ENCODE measurements at regions not wholly inside any gene's neighbourhood (a gene's known extent, or its start where the extent isn't known, plus 50 kb on each side); places are given as distances from the start of the nearest gene placed in this dataset.
A peak's percentile ranks its signal among the peaks of the same experiment; 100 is the strongest.

DNA sequence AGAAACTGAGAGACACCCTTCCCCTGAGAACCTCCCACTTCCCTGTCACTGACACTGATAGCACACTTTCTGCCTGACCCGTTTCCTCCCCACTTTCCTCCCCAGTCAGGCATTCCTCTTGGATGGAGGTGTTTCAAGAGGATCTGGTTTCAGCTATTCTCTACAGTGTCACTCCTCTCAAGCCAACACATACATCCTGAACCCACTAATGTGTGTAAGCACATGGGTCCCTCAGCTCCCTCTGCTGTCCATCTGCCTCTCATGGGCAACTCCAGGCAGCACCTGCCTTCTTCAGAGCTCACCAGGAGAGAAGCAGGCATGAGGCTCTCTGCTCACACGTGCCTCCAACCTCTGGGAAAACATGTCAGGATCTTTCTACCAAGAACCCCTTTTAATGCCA, 207.6 kb downstream of the NAF1 start:
- Histone ChIP-seq H3K4me3 (replicated peaks; ENCODE audit: insufficient read depth, low read length) (no peak overlapping the region), H3K27ac (replicated peaks) (no peak overlapping the region), H3K27me3 (ENCODE audit: insufficient read depth, poor library complexity, severe bottlenecking) (no peaks in the 10 kb centered on the region)
- no peak for DNase-seq (ENCODE audit: low read depth in 1 of 2, low spot score in 1 of 2)
- TF ChIP-seq POLR2AphosphoS5 (IDR thresholded peaks at IDR 0.05; ENCODE audit: low read depth): no peak
- no peak for TF ChIP-seq GABPA (IDR thresholded peaks at IDR 0.05; ENCODE audit: low read depth)
- TF ChIP-seq, protein P1, sequence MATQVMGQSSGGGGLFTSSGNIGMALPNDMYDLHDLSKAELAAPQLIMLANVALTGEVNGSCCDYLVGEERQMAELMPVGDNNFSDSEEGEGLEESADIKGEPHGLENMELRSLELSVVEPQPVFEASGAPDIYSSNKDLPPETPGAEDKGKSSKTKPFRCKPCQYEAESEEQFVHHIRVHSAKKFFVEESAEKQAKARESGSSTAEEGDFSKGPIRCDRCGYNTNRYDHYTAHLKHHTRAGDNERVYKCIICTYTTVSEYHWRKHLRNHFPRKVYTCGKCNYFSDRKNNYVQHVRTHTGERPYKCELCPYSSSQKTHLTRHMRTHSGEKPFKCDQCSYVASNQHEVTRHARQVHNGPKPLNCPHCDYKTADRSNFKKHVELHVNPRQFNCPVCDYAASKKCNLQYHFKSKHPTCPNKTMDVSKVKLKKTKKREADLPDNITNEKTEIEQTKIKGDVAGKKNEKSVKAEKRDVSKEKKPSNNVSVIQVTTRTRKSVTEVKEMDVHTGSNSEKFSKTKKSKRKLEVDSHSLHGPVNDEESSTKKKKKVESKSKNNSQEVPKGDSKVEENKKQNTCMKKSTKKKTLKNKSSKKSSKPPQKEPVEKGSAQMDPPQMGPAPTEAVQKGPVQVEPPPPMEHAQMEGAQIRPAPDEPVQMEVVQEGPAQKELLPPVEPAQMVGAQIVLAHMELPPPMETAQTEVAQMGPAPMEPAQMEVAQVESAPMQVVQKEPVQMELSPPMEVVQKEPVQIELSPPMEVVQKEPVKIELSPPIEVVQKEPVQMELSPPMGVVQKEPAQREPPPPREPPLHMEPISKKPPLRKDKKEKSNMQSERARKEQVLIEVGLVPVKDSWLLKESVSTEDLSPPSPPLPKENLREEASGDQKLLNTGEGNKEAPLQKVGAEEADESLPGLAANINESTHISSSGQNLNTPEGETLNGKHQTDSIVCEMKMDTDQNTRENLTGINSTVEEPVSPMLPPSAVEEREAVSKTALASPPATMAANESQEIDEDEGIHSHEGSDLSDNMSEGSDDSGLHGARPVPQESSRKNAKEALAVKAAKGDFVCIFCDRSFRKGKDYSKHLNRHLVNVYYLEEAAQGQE (IDR thresholded peaks at IDR 0.05; ENCODE audit: insufficient replicate concordance, low read depth): no peak
- TF ChIP-seq, protein P2, sequence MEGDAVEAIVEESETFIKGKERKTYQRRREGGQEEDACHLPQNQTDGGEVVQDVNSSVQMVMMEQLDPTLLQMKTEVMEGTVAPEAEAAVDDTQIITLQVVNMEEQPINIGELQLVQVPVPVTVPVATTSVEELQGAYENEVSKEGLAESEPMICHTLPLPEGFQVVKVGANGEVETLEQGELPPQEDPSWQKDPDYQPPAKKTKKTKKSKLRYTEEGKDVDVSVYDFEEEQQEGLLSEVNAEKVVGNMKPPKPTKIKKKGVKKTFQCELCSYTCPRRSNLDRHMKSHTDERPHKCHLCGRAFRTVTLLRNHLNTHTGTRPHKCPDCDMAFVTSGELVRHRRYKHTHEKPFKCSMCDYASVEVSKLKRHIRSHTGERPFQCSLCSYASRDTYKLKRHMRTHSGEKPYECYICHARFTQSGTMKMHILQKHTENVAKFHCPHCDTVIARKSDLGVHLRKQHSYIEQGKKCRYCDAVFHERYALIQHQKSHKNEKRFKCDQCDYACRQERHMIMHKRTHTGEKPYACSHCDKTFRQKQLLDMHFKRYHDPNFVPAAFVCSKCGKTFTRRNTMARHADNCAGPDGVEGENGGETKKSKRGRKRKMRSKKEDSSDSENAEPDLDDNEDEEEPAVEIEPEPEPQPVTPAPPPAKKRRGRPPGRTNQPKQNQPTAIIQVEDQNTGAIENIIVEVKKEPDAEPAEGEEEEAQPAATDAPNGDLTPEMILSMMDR (IDR thresholded peaks at IDR 0.05; ENCODE audit: insufficient read depth, low read length): no peak
- TF ChIP-seq SPI1 (IDR thresholded peaks at IDR 0.05; ENCODE audit: borderline replicate concordance, low read depth): no peak

DNA sequence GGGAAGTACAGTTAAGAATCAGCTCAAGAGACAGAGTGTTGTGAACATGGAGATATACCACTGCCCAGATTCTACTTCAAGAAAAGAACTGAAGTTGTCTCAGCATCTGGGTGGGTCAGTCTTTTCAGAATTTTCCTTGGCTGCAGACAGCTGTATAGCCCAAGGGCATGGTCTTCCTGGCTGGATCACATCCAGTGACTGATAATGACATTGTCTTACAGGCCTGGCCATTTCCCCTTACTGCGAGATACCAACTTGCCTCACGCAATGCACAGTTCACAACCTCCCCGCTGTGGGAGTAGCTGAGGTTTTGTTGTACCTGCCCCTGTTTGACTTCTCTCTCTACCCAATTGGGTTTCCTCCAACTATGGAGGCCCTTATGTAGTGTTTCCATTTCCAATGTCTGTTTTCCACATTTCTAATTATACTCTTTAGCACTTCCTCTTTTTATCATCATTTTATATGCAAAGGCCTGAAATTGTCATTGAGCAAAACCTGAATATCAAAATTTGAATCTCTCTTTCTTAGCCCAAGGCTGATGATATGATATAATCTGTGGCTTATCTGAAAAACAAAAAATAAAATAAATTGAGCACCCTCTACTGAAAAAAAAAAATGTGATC, 209.1 kb downstream of the NAF1 start:
- Histone ChIP-seq H3K27ac (replicated peaks) (no peak overlapping the region), H3K27me3 (ENCODE audit: insufficient read depth, poor library complexity, severe bottlenecking) (no peaks in the 10 kb centered on the region), H3K4me3 (replicated peaks; ENCODE audit: insufficient read depth, low read length) (no peak overlapping the region)
- no peak for DNase-seq (ENCODE audit: low read depth in 1 of 2, low spot score in 1 of 2)
- TF ChIP-seq SPI1 (IDR thresholded peaks at IDR 0.05; ENCODE audit: borderline replicate concordance, low read depth) (peak; percentile 91), GABPA (IDR thresholded peaks at IDR 0.05; ENCODE audit: low read depth) (no peak)

DNA sequence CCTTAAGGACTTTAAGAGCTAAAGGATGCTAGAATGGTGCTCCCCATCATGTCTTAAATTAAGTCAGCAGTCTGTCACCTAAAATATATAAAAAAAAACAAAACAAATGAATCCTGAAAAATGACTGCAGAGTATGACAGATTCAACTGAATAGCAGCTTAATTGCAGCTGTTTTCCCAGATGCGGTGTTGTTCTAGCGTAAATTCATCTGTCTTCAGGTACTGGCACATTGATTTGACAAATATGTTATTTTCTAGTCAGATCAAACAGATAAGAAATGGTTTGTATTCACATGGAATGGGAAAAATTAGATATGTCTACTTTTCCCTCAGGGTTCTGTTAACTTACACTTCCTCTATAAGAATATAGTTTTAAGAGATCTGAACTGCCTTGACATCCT, 211.7 kb downstream of the NAF1 start:
- no peaks in the 10 kb centered on the region for H3K27me3 ChIP-seq (ENCODE audit: insufficient read depth, poor library complexity, severe bottlenecking)

DNA sequence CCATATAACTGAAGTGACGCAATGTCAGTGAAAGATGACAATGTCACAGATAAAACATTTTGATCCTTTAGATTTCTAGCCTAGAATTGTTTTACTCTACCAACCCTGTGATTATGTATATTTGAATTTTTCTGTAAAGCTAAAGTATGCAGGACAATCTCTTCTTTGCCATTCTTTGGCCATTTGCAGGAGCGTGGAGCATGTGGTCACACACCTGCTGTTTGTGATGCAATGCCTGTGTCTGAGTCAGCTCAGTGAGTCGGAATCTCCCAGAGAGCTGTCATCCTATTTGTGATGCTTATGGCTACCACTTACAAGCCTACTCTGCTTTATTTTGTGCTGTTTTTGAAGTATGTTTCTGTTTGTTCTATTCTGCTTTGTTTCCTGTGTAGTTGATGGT, 214.5 kb downstream of the NAF1 start:
- no peak for DNase-seq (ENCODE audit: low read depth in 1 of 2, low spot score in 1 of 2)
- Histone ChIP-seq H3K27ac (replicated peaks) (no peak overlapping the region), H3K4me3 (replicated peaks; ENCODE audit: insufficient read depth, low read length) (no peak overlapping the region), H3K27me3 (ENCODE audit: insufficient read depth, poor library complexity, severe bottlenecking) (no peaks in the 10 kb centered on the region)
- TF ChIP-seq, protein P2 (IDR thresholded peaks at IDR 0.05; ENCODE audit: insufficient read depth, low read length): no peak
- TF ChIP-seq SPI1 (IDR thresholded peaks at IDR 0.05; ENCODE audit: borderline replicate concordance, low read depth) (no peak), GABPA (IDR thresholded peaks at IDR 0.05; ENCODE audit: low read depth) (no peak), POLR2AphosphoS5 (IDR thresholded peaks at IDR 0.05; ENCODE audit: low read depth) (no peak)
- TF ChIP-seq, protein P1 (IDR thresholded peaks at IDR 0.05; ENCODE audit: insufficient replicate concordance, low read depth): no peak

More for the DNA sequence above, 211.7 kb downstream of the NAF1 start:
- Histone ChIP-seq H3K27ac (replicated peaks) (no peak overlapping the region), H3K4me3 (replicated peaks; ENCODE audit: insufficient read depth, low read length) (no peak overlapping the region)
- no peak for TF ChIP-seq POLR2AphosphoS5 (IDR thresholded peaks at IDR 0.05; ENCODE audit: low read depth)
- TF ChIP-seq, protein P2 (IDR thresholded peaks at IDR 0.05; ENCODE audit: insufficient read depth, low read length): no peak
- TF ChIP-seq SPI1 (IDR thresholded peaks at IDR 0.05; ENCODE audit: borderline replicate concordance, low read depth): no peak
- no peak for TF ChIP-seq GABPA (IDR thresholded peaks at IDR 0.05; ENCODE audit: low read depth)
- TF ChIP-seq, protein P1 (IDR thresholded peaks at IDR 0.05; ENCODE audit: insufficient replicate concordance, low read depth): no peak
- no peak for DNase-seq (ENCODE audit: low read depth in 1 of 2, low spot score in 1 of 2)

Data from HL-60 (cell line).